Peyer's patch (tissue), 4 donors: ENCODE measurements at regions not wholly inside any gene's neighbourhood (a gene's known extent, or its start where the extent isn't known, plus 50 kb on each side); places are given as distances from the start of the nearest gene placed in this dataset.

Experiments used
- DNase-seq, 3 donors: peaks; one replicate each; pipeline ENCODE4 v3.0.0-alpha.2; 2017 to 2019
- H3K27ac ChIP-seq, 4 donors: fragments of 200-600 bp; sonication (generic); one replicate each; pipeline ENCODE4 v1.5.1; 2016 to 2019
- H3K27me3 ChIP-seq, 2 donors: fragments of 200-600 bp; sonication (generic); one replicate each; pipeline ENCODE4 v1.5.1; 2019
- H3K36me3 ChIP-seq, 3 donors: fragments of 200-600 bp; sonication (generic); one replicate each; pipeline ENCODE4 v1.5.1; 2016 to 2019
- H3K4me1 ChIP-seq, 4 donors: fragments of 200-600 bp; sonication (generic); one replicate each; pipeline ENCODE4 v1.5.1; 2016 to 2019
- H3K4me3 ChIP-seq, 4 donors: fragments of 200-600 bp; sonication (generic); 1 replicate in 3 of 4; 2 replicates in 1 of 4; pipeline ENCODE4 v1.5.1; 2016 to 2019; ENCODE audit warnings: mild to moderate bottlenecking in 1 of 4
- H3K9me3 ChIP-seq, 4 donors: fragments of 200-600 bp; sonication (generic); one replicate each; pipeline ENCODE4 v1.5.1; 2016 to 2019; ENCODE audit warnings: mild to moderate bottlenecking in 1 of 4
- POLR2A ChIP-seq, 2 donors: fragments of 450-650 bp; IDR thresholded peaks; one replicate each; pipeline ENCODE4 v1.5.1; 2017; ENCODE audit warnings: antibody characterized with exemption in 2 of 2, mild to moderate bottlenecking in 2 of 2, moderate library complexity in 2 of 2
- TF ChIP-seq, protein P1 (sequence below), 6 experiments: fragments of 450-650 bp in 4 of 6; fragments of 200-600 bp in 2 of 6; sonication (generic) in 1 of 6; IDR thresholded peaks; one replicate each; pipeline ENCODE4 v1.5.1; 2017 to 2019; ENCODE audit warnings: antibody characterized with exemption in 6 of 6, mild to moderate bottlenecking in 3 of 6, moderate library complexity in 1 of 6

DNA sequence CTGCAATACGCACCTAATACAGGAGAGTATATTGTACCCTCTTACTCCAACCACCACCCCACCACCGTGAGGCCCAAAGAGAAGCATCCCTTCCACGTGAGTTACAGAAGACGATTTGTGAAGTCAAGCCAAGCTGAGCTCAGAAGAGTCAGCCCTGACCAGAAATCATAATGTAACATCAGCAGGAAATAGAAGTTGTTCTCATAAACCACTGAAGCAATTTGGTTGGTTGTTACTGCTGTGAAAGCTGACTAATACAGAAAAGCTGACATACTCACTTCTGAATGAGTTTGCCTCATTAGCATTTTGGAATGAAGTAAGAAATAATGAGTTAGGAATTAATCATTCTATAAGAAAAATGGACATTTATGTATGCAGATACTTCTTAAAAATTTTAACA, 749.4 kb upstream of the SLC10A2 start:
- no peak for DNase-seq
- H3K9me3 ChIP-seq: no peaks in the 10 kb centered on the region
- TF ChIP-seq, protein P1, sequence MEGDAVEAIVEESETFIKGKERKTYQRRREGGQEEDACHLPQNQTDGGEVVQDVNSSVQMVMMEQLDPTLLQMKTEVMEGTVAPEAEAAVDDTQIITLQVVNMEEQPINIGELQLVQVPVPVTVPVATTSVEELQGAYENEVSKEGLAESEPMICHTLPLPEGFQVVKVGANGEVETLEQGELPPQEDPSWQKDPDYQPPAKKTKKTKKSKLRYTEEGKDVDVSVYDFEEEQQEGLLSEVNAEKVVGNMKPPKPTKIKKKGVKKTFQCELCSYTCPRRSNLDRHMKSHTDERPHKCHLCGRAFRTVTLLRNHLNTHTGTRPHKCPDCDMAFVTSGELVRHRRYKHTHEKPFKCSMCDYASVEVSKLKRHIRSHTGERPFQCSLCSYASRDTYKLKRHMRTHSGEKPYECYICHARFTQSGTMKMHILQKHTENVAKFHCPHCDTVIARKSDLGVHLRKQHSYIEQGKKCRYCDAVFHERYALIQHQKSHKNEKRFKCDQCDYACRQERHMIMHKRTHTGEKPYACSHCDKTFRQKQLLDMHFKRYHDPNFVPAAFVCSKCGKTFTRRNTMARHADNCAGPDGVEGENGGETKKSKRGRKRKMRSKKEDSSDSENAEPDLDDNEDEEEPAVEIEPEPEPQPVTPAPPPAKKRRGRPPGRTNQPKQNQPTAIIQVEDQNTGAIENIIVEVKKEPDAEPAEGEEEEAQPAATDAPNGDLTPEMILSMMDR (IDR thresholded peaks at IDR 0.05): no peak
- no peak for TF ChIP-seq POLR2A (IDR thresholded peaks at IDR 0.05)
- H3K27ac ChIP-seq: no peak overlapping the region
- H3K27me3 ChIP-seq: no peaks in the 10 kb centered on the region
- H3K4me1 ChIP-seq: no peaks in the 10 kb centered on the region
- no peak overlapping the region for H3K4me3 ChIP-seq
- no peaks in the 10 kb centered on the region for H3K36me3 ChIP-seq

DNA sequence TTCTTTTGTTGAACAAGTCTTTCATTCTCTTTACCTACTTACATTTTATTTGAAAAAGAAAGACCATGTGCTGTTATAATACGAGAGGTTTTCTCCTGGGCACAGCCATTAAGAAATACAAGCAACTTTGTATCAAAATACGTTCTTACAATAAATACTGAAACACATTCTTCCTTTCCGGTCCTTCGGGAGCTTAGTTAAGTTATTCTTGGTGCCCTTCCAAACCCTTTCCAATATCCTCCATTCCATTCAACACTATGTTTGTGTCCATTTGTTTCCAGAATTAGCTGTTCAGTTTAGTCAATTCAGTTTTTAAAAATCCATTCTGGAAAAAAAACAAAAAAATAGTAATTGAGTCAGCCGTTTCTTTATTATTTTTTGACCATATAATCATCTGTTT, 746.8 kb upstream of the SLC10A2 start:
- TF ChIP-seq, protein P1 (IDR thresholded peaks at IDR 0.05): no peak
- no peak for TF ChIP-seq POLR2A (IDR thresholded peaks at IDR 0.05)
- Histone ChIP-seq H3K4me3 (no peak overlapping the region), H3K27ac (no peak overlapping the region), H3K36me3 (no peaks in the 10 kb centered on the region), H3K9me3 (no peaks in the 10 kb centered on the region), H3K4me1 (no peaks in the 10 kb centered on the region), H3K27me3 (no peaks in the 10 kb centered on the region)
- DNase-seq: no peak

DNA sequence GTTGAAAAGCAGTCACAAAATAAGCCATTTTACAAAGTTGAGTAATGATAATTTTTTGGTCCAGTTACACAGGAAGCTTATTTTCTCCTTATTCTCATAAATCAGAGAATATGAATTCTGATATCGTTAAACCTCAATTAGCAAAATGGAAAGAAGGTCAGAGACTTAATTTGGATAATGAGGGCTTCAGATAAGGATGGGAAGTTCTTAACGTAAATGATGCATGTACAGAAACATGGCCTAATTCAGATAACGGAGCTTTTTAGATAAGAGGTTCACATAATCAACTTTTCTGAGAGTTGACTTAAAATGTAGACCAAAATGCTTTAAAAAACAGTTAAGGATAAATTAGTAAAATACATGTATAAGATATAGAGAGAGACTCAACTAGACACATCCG, 746.3 kb upstream of the SLC10A2 start:
- Histone ChIP-seq H3K4me3 (no peak overlapping the region), H3K9me3 (no peaks in the 10 kb centered on the region), H3K27me3 (no peaks in the 10 kb centered on the region), H3K27ac (no peak overlapping the region), H3K36me3 (no peaks in the 10 kb centered on the region), H3K4me1 (no peaks in the 10 kb centered on the region)
- no peak for DNase-seq
- no peak for TF ChIP-seq POLR2A (IDR thresholded peaks at IDR 0.05)
- TF ChIP-seq, protein P1 (IDR thresholded peaks at IDR 0.05): no peak

DNA sequence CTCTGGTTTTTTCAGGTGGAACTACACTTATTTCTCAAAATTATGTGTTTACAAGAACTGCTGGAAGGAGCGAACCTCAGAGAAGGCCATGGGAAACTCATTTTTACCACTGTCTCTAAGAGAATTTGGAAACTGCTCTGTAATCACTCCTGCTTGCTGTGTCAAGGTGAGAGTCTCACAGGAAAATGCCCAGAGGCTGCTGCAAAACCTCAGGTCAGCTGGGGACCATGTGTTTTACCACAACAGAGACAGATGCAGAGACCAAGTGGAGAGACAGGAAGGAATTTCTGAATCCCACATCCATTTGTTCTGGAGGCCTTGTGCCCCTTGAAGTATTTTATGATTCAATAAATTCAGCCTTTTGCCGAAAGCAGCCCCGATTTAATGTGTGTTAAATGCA, 743.8 kb upstream of the SLC10A2 start:
- Histone ChIP-seq H3K36me3 (no peaks in the 10 kb centered on the region), H3K4me1 (no peaks in the 10 kb centered on the region), H3K27ac (no peak overlapping the region), H3K9me3 (no peaks in the 10 kb centered on the region), H3K4me3 (no peak overlapping the region), H3K27me3 (no peaks in the 10 kb centered on the region)
- DNase-seq: no peak
- TF ChIP-seq POLR2A (IDR thresholded peaks at IDR 0.05): no peak
- TF ChIP-seq, protein P1 (IDR thresholded peaks at IDR 0.05): no peak

DNA sequence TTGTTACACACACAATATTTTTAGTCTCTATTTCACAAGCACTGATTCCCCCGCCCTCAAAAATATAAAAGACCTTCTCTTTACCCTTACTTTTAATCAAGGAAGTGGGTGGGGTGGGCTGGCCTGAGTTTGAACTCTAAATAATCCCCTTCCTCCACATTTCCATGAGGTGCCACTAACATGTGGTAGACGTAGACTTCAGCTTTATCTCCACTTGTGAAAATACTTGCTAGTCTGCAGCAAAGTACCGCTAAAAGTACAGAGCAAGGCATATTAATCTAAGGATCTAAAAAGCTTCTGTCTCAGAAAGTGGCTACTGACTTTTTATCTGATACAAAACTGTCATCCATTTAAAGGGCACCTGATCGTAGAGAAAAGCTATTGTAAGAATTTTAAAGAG, 739.6 kb upstream of the SLC10A2 start:
- H3K9me3 ChIP-seq: no peaks in the 10 kb centered on the region

DNA sequence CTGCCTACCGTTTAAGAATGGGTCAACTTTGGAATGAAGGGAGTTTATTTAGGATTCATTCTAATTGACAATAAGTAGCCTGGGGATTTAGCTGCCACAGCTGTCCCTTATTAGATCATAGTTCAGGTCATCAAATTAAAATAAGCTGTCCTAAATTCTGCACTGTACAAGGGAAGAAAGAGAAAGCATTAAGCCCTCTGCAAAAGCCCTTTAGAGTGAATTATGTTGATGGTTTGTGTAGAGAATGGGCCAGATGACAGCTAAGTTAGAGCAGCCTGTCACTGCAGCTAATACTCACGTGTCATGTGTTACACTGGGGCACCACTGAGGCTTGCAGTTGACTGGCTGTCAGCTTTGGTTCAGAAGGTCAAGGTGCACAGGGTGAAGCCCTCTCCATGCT, 737.1 kb upstream of the SLC10A2 start:
- Histone ChIP-seq H3K27ac (no peak overlapping the region), H3K4me3 (no peak overlapping the region), H3K9me3 (no peaks in the 10 kb centered on the region), H3K36me3 (no peaks in the 10 kb centered on the region), H3K27me3 (no peaks in the 10 kb centered on the region), H3K4me1 (no peaks in the 10 kb centered on the region)
- no peak for DNase-seq
- TF ChIP-seq, protein P1 (IDR thresholded peaks at IDR 0.05): no peak
- no peak for TF ChIP-seq POLR2A (IDR thresholded peaks at IDR 0.05)

More for the DNA sequence above, 739.6 kb upstream of the SLC10A2 start:
- no peaks in the 10 kb centered on the region for H3K36me3 ChIP-seq
- DNase-seq: no peak
- TF ChIP-seq, protein P1 (IDR thresholded peaks at IDR 0.05): no peak
- no peaks in the 10 kb centered on the region for H3K27me3 ChIP-seq
- H3K27ac ChIP-seq: no peak overlapping the region
- H3K4me1 ChIP-seq: no peaks in the 10 kb centered on the region
- H3K4me3 ChIP-seq: no peak overlapping the region
